ENCODE measurements at regions not wholly inside any gene's neighbourhood (a gene's known extent, or its start where the extent isn't known, plus 50 kb on each side); places are given as distances from the start of the nearest gene placed in this dataset.

DNA sequence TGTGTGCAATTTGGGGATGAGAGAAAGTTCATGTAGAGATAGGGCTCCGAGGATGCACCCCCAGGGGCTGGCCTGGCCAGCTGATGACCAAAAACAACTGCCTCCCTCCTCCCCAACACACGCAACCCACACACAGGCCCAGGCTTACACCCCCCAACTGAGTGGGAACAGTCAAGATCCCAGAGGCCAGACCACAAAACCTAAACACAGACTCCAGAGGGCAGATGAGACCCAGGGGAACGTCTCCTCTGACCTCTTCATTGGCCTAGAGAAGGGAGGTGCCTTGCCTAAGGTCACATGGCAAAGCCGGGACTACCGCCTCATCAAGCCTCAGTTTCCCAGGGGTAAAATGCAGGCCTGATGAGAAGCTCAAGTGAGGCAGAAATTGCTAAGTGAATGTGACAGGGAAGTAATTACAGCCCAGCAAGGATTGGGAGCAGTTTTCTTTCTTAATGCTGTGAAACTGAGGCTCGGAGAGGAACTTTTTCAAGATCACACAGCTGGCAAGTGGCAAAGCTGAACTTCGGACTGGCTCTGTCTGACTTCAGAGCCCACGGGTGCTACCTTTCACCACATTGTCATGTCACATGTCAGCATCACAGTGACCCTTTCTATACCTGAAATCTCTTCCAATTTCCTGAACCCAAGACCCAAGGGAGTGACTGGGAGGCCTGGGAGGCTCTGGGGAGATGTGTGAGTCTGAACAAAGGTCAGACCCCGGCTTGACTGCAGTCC is 69.9 kb upstream of the WNT11 start:
- H3K9me3 ChIP-seq (ENCODE audit: control insufficient read depth, low read depth, low read length) = peaks cover 3% of the 10 kb centered on the region
- H3K36me3 ChIP-seq (ENCODE audit: control insufficient read depth, insufficient read depth, low read length) = no peaks in the 10 kb centered on the region
- H3K4me3 ChIP-seq (ENCODE audit: low read length) = no peak overlapping the region
- no CpG with 5 or more reads among the region's 9 CpGs for WGBS (ENCODE audit: insufficient coverage, low lambda C conversion rate)
- no peaks in the 10 kb centered on the region for H3K27me3 ChIP-seq (ENCODE audit: control insufficient read depth, insufficient read depth, low read length)
- H3K4me1 ChIP-seq (ENCODE audit: control insufficient read depth, insufficient read depth, low read length) = peaks cover 5% of the 10 kb centered on the region
- DNase-seq = peak; percentile 41 to 68
- no peak overlapping the region for H3K27ac ChIP-seq (ENCODE audit: low read length)

- DNase-seq = no peak
- no CpG with 5 or more reads among the region's 7 CpGs for WGBS (ENCODE audit: insufficient coverage, low lambda C conversion rate)
Observed at GRCh38 chr11:76275446-76275845, 69.1 kb upstream of the WNT11 start.

DNA sequence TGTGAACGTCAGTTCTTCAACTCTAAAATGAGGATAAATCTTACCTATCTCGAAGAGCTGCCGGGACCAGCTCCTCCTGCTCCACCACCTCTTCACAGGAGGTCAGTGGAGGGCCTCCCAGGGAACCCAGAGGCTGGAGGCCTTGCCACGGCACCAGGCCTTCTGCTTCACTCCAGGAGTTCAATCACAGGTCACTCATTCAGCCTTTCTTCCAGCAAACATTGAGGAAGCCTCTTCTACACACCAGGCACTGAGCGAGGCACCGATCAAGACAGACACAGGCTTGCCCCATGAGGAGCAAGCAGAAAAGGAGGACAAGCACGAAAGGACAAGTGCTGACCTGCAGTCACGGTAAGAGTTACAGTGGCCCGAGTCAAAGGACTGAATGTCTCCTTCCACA is 64.8 kb upstream of the WNT11 start:
- H3K27me3 ChIP-seq (ENCODE audit: control insufficient read depth, insufficient read depth, low read length) = no peaks in the 10 kb centered on the region
- H3K4me1 ChIP-seq (ENCODE audit: control insufficient read depth, insufficient read depth, low read length) = peaks cover 6% of the 10 kb centered on the region
- H3K4me3 ChIP-seq (ENCODE audit: low read length) = no peak overlapping the region
- WGBS (ENCODE audit: insufficient coverage, low lambda C conversion rate) = no CpG with 5 or more reads among the region's 9 CpGs
- H3K36me3 ChIP-seq (ENCODE audit: control insufficient read depth, insufficient read depth, low read length) = no peaks in the 10 kb centered on the region
- peaks cover 6% of the 10 kb centered on the region for H3K9me3 ChIP-seq (ENCODE audit: control insufficient read depth, low read depth, low read length)
- no peak for DNase-seq
- H3K27ac ChIP-seq (ENCODE audit: low read length) = no peak overlapping the region

More at GRCh38 chr11:76275446-76275845, 69.1 kb upstream of the WNT11 start:
- Histone ChIP-seq H3K27me3 (ENCODE audit: control insufficient read depth, insufficient read depth, low read length) (no peaks in the 10 kb centered on the region), H3K4me3 (ENCODE audit: low read length) (no peak overlapping the region), H3K36me3 (ENCODE audit: control insufficient read depth, insufficient read depth, low read length) (no peaks in the 10 kb centered on the region), H3K4me1 (ENCODE audit: control insufficient read depth, insufficient read depth, low read length) (peaks cover 6% of the 10 kb centered on the region), H3K27ac (ENCODE audit: low read length) (no peak overlapping the region), H3K9me3 (ENCODE audit: control insufficient read depth, low read depth, low read length) (peaks cover 3% of the 10 kb centered on the region)

DNA sequence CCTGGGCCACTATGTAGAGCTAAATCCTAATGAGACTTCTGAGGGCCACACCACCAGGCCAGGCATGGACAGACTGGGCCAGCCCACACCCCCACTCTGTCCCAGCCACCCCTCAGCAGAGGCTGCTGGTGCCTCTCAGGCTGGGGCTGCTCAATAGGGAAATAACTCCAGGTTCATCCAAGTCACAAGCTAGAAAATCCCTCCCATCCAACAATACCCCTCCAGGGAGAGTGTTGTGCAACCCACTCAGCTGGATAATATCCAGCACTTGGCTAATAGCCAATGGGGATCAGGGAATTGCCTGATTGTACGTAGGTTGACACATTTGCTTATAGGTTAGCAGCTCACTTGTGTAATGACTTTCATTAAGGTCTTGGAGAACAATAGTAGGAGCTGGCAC is 64.1 kb upstream of the WNT11 start:
- peak; percentile 33 to 54 for DNase-seq
- H3K27me3 ChIP-seq (ENCODE audit: control insufficient read depth, insufficient read depth, low read length) = no peaks in the 10 kb centered on the region
- peaks cover 6% of the 10 kb centered on the region for H3K4me1 ChIP-seq (ENCODE audit: control insufficient read depth, insufficient read depth, low read length)
- H3K36me3 ChIP-seq (ENCODE audit: control insufficient read depth, insufficient read depth, low read length) = no peaks in the 10 kb centered on the region
- WGBS (ENCODE audit: insufficient coverage, low lambda C conversion rate) = no CpG with 5 or more reads among the region's 1 CpG
- no peak overlapping the region for H3K4me3 ChIP-seq (ENCODE audit: low read length)
- peaks cover 6% of the 10 kb centered on the region for H3K9me3 ChIP-seq (ENCODE audit: control insufficient read depth, low read depth, low read length)
- H3K27ac ChIP-seq (ENCODE audit: low read length) = no peak overlapping the region

- Histone ChIP-seq H3K27ac (ENCODE audit: low read length) (no peak overlapping the region), H3K36me3 (ENCODE audit: control insufficient read depth, insufficient read depth, low read length) (no peaks in the 10 kb centered on the region)
- no peak for DNase-seq
Observed at GRCh38 chr11:76269661-76270261, 63.5 kb upstream of the WNT11 start.

GRCh38 chr11:76269247-76269646 is 62.9 kb upstream of the WNT11 start:
- WGBS (ENCODE audit: insufficient coverage, low lambda C conversion rate) = no CpG with 5 or more reads among the region's 6 CpGs
- H3K36me3 ChIP-seq (ENCODE audit: control insufficient read depth, insufficient read depth, low read length) = no peaks in the 10 kb centered on the region
- no peak overlapping the region for H3K27ac ChIP-seq (ENCODE audit: low read length)
- no peak overlapping the region for H3K4me3 ChIP-seq (ENCODE audit: low read length)
- DNase-seq = no peak
- H3K9me3 ChIP-seq (ENCODE audit: control insufficient read depth, low read depth, low read length) = peaks cover 6% of the 10 kb centered on the region
- H3K27me3 ChIP-seq (ENCODE audit: control insufficient read depth, insufficient read depth, low read length) = peaks cover 3% of the 10 kb centered on the region
- peaks cover 6% of the 10 kb centered on the region for H3K4me1 ChIP-seq (ENCODE audit: control insufficient read depth, insufficient read depth, low read length)

More at GRCh38 chr11:76269661-76270261, 63.5 kb upstream of the WNT11 start:
- Histone ChIP-seq H3K4me3 (ENCODE audit: low read length) (no peak overlapping the region), H3K4me1 (ENCODE audit: control insufficient read depth, insufficient read depth, low read length) (peaks cover 6% of the 10 kb centered on the region), H3K27me3 (ENCODE audit: control insufficient read depth, insufficient read depth, low read length) (peaks cover 3% of the 10 kb centered on the region), H3K9me3 (ENCODE audit: control insufficient read depth, low read depth, low read length) (peaks cover 6% of the 10 kb centered on the region)
- no CpG with 5 or more reads among the region's 13 CpGs for WGBS (ENCODE audit: insufficient coverage, low lambda C conversion rate)

GRCh38 chr11:76268498-76268897 is 62.2 kb upstream of the WNT11 start:
- H3K27me3 ChIP-seq (ENCODE audit: control insufficient read depth, insufficient read depth, low read length) = peaks cover 3% of the 10 kb centered on the region

DNA sequence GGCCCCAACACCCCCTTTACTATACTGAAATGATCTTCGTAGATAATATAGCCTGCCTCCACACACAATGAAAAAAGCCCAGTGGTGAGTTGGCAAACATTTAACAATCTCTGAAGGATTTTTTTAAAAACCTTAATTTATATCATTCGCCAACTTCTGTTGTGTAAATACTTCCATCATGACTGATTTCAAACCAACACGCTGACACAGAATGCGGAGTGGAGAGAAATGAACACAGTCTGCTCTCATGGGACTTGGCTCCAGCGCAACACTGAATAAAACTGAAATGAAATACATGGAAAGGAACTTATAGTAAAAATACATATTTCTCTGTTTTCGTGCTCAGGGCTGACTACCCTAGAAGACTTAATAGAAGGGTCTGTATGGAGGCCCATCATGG is 61.3 kb upstream of the WNT11 start:
- H3K4me1 ChIP-seq (ENCODE audit: control insufficient read depth, insufficient read depth, low read length) = peaks cover 9% of the 10 kb centered on the region
- no peaks in the 10 kb centered on the region for H3K36me3 ChIP-seq (ENCODE audit: control insufficient read depth, insufficient read depth, low read length)
- H3K27ac ChIP-seq (ENCODE audit: low read length) = no peak overlapping the region
- WGBS (ENCODE audit: insufficient coverage, low lambda C conversion rate) = 80% methylated on average over 4 of the region's 6 CpGs
- H3K4me3 ChIP-seq (ENCODE audit: low read length) = no peak overlapping the region
- H3K27me3 ChIP-seq (ENCODE audit: control insufficient read depth, insufficient read depth, low read length) = peaks cover 6% of the 10 kb centered on the region
- DNase-seq = no peak
- peaks cover 3% of the 10 kb centered on the region for H3K9me3 ChIP-seq (ENCODE audit: control insufficient read depth, low read depth, low read length)

More at GRCh38 chr11:76268498-76268897, 62.2 kb upstream of the WNT11 start:
- peaks cover 3% of the 10 kb centered on the region for H3K9me3 ChIP-seq (ENCODE audit: control insufficient read depth, low read depth, low read length)
- no peak overlapping the region for H3K4me3 ChIP-seq (ENCODE audit: low read length)
- peaks cover 9% of the 10 kb centered on the region for H3K4me1 ChIP-seq (ENCODE audit: control insufficient read depth, insufficient read depth, low read length)
- no peak overlapping the region for H3K27ac ChIP-seq (ENCODE audit: low read length)
- DNase-seq = no peak
- no peaks in the 10 kb centered on the region for H3K36me3 ChIP-seq (ENCODE audit: control insufficient read depth, insufficient read depth, low read length)

GRCh38 chr11:76266286-76267100 is 60.2 kb upstream of the WNT11 start:
- no peaks in the 10 kb centered on the region for H3K36me3 ChIP-seq (ENCODE audit: control insufficient read depth, insufficient read depth, low read length)
- H3K4me3 ChIP-seq (ENCODE audit: low read length) = no peak overlapping the region
- peak in 1 of 2 donors; percentile 22 for DNase-seq
- peaks cover 9% of the 10 kb centered on the region for H3K4me1 ChIP-seq (ENCODE audit: control insufficient read depth, insufficient read depth, low read length)
- peaks cover 10% of the 10 kb centered on the region for H3K27me3 ChIP-seq (ENCODE audit: control insufficient read depth, insufficient read depth, low read length)
- peaks cover 3% of the 10 kb centered on the region for H3K9me3 ChIP-seq (ENCODE audit: control insufficient read depth, low read depth, low read length)
- no CpG with 5 or more reads among the region's 8 CpGs for WGBS (ENCODE audit: insufficient coverage, low lambda C conversion rate)
- no peak overlapping the region for H3K27ac ChIP-seq (ENCODE audit: low read length)

- H3K9me3 ChIP-seq (ENCODE audit: control insufficient read depth, low read depth, low read length) = peaks cover 3% of the 10 kb centered on the region
- no peaks in the 10 kb centered on the region for H3K36me3 ChIP-seq (ENCODE audit: control insufficient read depth, insufficient read depth, low read length)
- no peak for DNase-seq
- no CpG with 5 or more reads among the region's 4 CpGs for WGBS (ENCODE audit: insufficient coverage, low lambda C conversion rate)
- H3K4me3 ChIP-seq (ENCODE audit: low read length) = no peak overlapping the region
- no peak overlapping the region for H3K27ac ChIP-seq (ENCODE audit: low read length)
- peaks cover 10% of the 10 kb centered on the region for H3K27me3 ChIP-seq (ENCODE audit: control insufficient read depth, insufficient read depth, low read length)
- H3K4me1 ChIP-seq (ENCODE audit: control insufficient read depth, insufficient read depth, low read length) = peaks cover 9% of the 10 kb centered on the region
Observed at GRCh38 chr11:76265771-76266241, 59.5 kb upstream of the WNT11 start.

Data from large intestine (tissue), 3 donors.